Astrocyte of the cerebellum (primary cell): ENCODE measurements at regions not wholly inside any gene's neighbourhood (a gene's known extent, or its start where the extent isn't known, plus 50 kb on each side); places are given as distances from the start of the nearest gene placed in this dataset.

Experiments
- DNase-seq: peaks from one replicate; pipeline ENCODE4 v3.0.0-alpha.2; 2011; ENCODE audit warnings: low read depth
- H3K4me3 ChIP-seq: 2 replicates; pipeline ENCODE4 v1.5.1; 2011; ENCODE audit warnings: mild to moderate bottlenecking, low read depth, low read length, moderate library complexity
- CTCF ChIP-seq: IDR thresholded peaks from 2 replicates; pipeline ENCODE4 v1.5.1; 2012; ENCODE audit warnings: low read length, low read depth, moderate library complexity, mild to moderate bottlenecking; ENCODE audit errors: missing control alignments
- in situ Hi-C: cut with HindIII; loops from 2 replicates; pipeline ENCODE4 v1.10.0; 2017; ENCODE audit warnings: low sequenced_read_pairs

GRCh38 chr2:20558391-20559150 lies 92.3 kb downstream of the HS1BP3 start:
- no peak for DNase-seq
- in situ Hi-C loops = no loop called here
- no peak for TF ChIP-seq CTCF
- H3K4me3 ChIP-seq = no peak overlapping the region

DNA sequence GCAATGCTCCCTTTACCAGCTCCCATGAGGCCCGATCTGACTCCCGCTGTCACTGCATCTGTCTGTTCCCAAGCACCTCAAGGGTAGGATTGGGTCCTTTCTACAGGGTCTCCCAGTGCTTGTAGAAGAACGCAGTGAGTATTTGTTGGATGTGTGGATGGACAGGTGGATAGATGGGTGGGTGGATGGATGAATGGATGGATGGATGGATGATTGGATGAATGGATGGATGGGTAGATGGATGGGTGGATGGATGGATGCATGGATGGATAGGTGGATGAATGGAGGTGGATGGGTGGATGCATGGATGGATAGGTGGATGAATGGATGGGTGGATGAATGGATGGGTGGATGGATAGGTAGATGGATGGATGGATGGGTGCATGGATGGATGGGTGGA lies 91.6 kb downstream of the HS1BP3 start:
- in situ Hi-C loops = no loop called here

DNA sequence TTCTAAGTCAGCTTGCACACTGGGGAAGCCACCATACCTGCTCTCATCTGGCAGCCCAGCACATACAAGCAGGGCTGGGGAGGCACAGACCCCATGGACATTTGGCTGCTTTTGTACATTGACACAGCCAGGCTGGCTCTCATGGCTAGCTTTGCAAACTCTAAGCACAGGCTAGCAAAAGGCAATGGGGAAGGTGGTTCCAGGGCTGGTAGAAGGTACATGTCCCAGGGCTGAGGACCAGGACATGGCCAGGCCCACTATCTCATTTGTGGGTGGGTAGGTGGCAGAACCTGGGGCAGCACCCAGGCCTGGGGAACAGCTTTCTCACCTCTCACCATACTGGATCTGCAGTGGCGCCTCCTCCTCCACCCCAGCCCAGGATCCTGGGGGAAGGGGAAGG lies 90.9 kb downstream of the HS1BP3 start:
- no peak overlapping the region for H3K4me3 ChIP-seq
- no peak for TF ChIP-seq CTCF
- in situ Hi-C loops = no loop called here
- DNase-seq = no peak

More for the DNA sequence above, 91.6 kb downstream of the HS1BP3 start:
- no peak for DNase-seq
- TF ChIP-seq CTCF = no peak
- no peak overlapping the region for H3K4me3 ChIP-seq

- in situ Hi-C loops = no loop called here
- no peak for TF ChIP-seq CTCF
- no peak for DNase-seq
- H3K4me3 ChIP-seq = no peak overlapping the region
These were observed 89.8 kb downstream of the HS1BP3 start for GRCh38 chr2:20560891-20561636.

GRCh38 chr2:20561637-20562454 lies 89.1 kb downstream of the HS1BP3 start:
- in situ Hi-C loops = no loop called here
- H3K4me3 ChIP-seq = no peak overlapping the region
- peak; percentile 89 for DNase-seq
- no peak for TF ChIP-seq CTCF

- no peak for DNase-seq
- TF ChIP-seq CTCF = peak; percentile 21
- in situ Hi-C loops = no loop called here
- H3K4me3 ChIP-seq = no peak overlapping the region
These were observed 88.2 kb downstream of the HS1BP3 start for GRCh38 chr2:20562540-20563225.
